Neural cell (in vitro differentiated cells): ENCODE measurements at regions not wholly inside any gene's neighbourhood (a gene's known extent, or its start where the extent isn't known, plus 50 kb on each side); places are given as distances from the start of the nearest gene placed in this dataset.

Experiments
- CTCF ChIP-seq: fragments of 450-650 bp; IDR thresholded peaks from 2 replicates; pipeline ENCODE4 v1.5.1; 2014; ENCODE audit warnings: antibody characterized with exemption, mild to moderate bottlenecking, moderate library complexity; ENCODE audit not compliant: poor library complexity, severe bottlenecking
- EP300 ChIP-seq: fragments of 450-650 bp; conservative IDR thresholded peaks from 2 replicates; pipeline ENCODE4 v1.6.1; 2014; ENCODE audit warnings: antibody characterized with exemption, mild to moderate bottlenecking, moderate library complexity; ENCODE audit not compliant: poor library complexity, severe bottlenecking
- MXI1 ChIP-seq: fragments of 450-650 bp; conservative IDR thresholded peaks from 2 replicates; pipeline ENCODE4 v1.6.1; 2014; ENCODE audit warnings: antibody characterized with exemption, mild to moderate bottlenecking; ENCODE audit not compliant: poor library complexity, severe bottlenecking
- RAD21 ChIP-seq: fragments of 450-650 bp; conservative IDR thresholded peaks from 2 replicates; pipeline ENCODE4 v1.6.1; 2014; ENCODE audit warnings: antibody characterized with exemption, mild to moderate bottlenecking, moderate library complexity
- SMC3 ChIP-seq: fragments of 450-650 bp; conservative IDR thresholded peaks from 2 replicates; pipeline ENCODE4 v1.6.1; 2014; ENCODE audit warnings: antibody characterized with exemption, mild to moderate bottlenecking, moderate library complexity; ENCODE audit not compliant: poor library complexity
- TF ChIP-seq, protein P1 (sequence below): IDR thresholded peaks from 2 replicates; pipeline ENCODE4 v1.6.1; 2012; ENCODE audit warnings: borderline replicate concordance

DNA sequence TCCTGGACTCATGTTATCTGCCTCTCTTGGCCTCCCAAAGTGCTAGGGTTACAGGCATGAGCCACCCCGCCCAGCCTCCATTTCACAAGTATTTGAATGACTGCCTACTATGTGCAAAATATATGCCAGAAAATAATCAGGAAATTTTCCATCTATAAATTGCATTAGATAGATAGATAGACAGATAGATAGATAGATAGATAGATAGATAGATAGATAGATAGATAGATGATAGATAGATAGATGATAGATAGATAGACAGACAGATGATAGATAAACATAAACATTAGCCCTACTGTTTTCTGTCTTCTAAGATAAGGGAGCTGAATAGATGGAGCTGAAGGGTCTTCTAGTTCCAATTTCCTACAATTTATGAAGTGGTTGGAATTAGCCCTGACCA, 87.4 kb upstream of the TRIM2 start:
- TF ChIP-seq CTCF, result no peak
- TF ChIP-seq, protein P1, sequence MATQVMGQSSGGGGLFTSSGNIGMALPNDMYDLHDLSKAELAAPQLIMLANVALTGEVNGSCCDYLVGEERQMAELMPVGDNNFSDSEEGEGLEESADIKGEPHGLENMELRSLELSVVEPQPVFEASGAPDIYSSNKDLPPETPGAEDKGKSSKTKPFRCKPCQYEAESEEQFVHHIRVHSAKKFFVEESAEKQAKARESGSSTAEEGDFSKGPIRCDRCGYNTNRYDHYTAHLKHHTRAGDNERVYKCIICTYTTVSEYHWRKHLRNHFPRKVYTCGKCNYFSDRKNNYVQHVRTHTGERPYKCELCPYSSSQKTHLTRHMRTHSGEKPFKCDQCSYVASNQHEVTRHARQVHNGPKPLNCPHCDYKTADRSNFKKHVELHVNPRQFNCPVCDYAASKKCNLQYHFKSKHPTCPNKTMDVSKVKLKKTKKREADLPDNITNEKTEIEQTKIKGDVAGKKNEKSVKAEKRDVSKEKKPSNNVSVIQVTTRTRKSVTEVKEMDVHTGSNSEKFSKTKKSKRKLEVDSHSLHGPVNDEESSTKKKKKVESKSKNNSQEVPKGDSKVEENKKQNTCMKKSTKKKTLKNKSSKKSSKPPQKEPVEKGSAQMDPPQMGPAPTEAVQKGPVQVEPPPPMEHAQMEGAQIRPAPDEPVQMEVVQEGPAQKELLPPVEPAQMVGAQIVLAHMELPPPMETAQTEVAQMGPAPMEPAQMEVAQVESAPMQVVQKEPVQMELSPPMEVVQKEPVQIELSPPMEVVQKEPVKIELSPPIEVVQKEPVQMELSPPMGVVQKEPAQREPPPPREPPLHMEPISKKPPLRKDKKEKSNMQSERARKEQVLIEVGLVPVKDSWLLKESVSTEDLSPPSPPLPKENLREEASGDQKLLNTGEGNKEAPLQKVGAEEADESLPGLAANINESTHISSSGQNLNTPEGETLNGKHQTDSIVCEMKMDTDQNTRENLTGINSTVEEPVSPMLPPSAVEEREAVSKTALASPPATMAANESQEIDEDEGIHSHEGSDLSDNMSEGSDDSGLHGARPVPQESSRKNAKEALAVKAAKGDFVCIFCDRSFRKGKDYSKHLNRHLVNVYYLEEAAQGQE, result no peak
- no peak for TF ChIP-seq SMC3
- TF ChIP-seq MXI1, result no peak
- no peak for TF ChIP-seq RAD21
- no peak for TF ChIP-seq EP300
